SU-DHL-6 (cell line): ENCODE measurements at regions not wholly inside any gene's neighbourhood (a gene's known extent, or its start where the extent isn't known, plus 50 kb on each side); places are given as distances from the start of the nearest gene placed in this dataset.

Experiments
- H2AFZ ChIP-seq: fragments of 200-600 bp; sonication (generic); 2 replicates; pipeline ENCODE4 v1.6.1; 2014; ENCODE audit warnings: low read depth, mild to moderate bottlenecking, moderate library complexity, mixed read lengths, antibody characterized with exemption, low read length; ENCODE audit not compliant: severe bottlenecking
- H3F3A ChIP-seq: fragments of 200-600 bp; shearing (Covaris generic); 2 replicates; pipeline ENCODE4 v1.6.0; 2016; ENCODE audit warnings: antibody characterized with exemption, mild to moderate bottlenecking; ENCODE audit not compliant: insufficient read depth
- H3K27ac ChIP-seq: fragments of 200-600 bp; sonication (generic); 2 replicates; pipeline ENCODE4 v1.5.1; 2016; ENCODE audit warnings: low read depth, mild to moderate bottlenecking, low read length, moderate library complexity, mixed read lengths
- H3K27me3 ChIP-seq: fragments of 200-600 bp; sonication (generic), shearing (Covaris generic); 2 replicates; pipeline ENCODE4 v1.6.0; 2014; ENCODE audit warnings: mild to moderate bottlenecking, low read length
- H3K36me3 ChIP-seq: fragments of 200-600 bp; sonication (generic); 2 replicates; pipeline ENCODE4 v1.6.1; 2014; ENCODE audit warnings: mild to moderate bottlenecking, low read length, mixed read lengths
- H3K4me2 ChIP-seq: fragments of 300-600, 200-600 bp; shearing (Covaris generic), sonication (generic); 2 replicates; pipeline ENCODE4 v1.6.0; 2014; ENCODE audit warnings: low read length, low read depth, mild to moderate bottlenecking; ENCODE audit not compliant: poor library complexity, severe bottlenecking
- H3K4me3 ChIP-seq: fragments of 200-600 bp; sonication (generic); 2 replicates; pipeline ENCODE4 v1.5.1; 2014; ENCODE audit warnings: antibody characterized with exemption, low read length, mild to moderate bottlenecking, mixed read lengths; ENCODE audit not compliant: insufficient read depth, poor library complexity, severe bottlenecking
- H3K79me2 ChIP-seq: fragments of 200-600 bp; sonication (generic); 2 replicates; pipeline ENCODE4 v1.6.1; 2014; ENCODE audit warnings: mild to moderate bottlenecking, low read length, moderate library complexity; ENCODE audit not compliant: insufficient read depth
- H3K9ac ChIP-seq: fragments of 200-600 bp; sonication (generic); 2 replicates; pipeline ENCODE4 v1.7.0; 2014; ENCODE audit warnings: mild to moderate bottlenecking, low read length
- H3K9me2 ChIP-seq: fragments of 200-600 bp; sonication (generic); replicated peaks from 2 replicates; pipeline ENCODE4 v1.6.1; 2014; ENCODE audit warnings: low read length; ENCODE audit not compliant: insufficient read depth
- H3K9me3 ChIP-seq: fragments of 200-600 bp; sonication (generic); 2 replicates; pipeline ENCODE4 v1.6.1; 2014; ENCODE audit warnings: low read length, mixed read lengths; ENCODE audit not compliant: insufficient read depth
- H4K20me1 ChIP-seq: fragments of 200-600 bp; sonication (generic); 2 replicates; pipeline ENCODE4 v1.6.1; 2014; ENCODE audit warnings: low read depth, mild to moderate bottlenecking, antibody characterized with exemption, low read length, moderate library complexity, mixed read lengths
- EZH2phosphoT487 ChIP-seq: fragments of 200-600 bp; sonication (generic), shearing (Covaris generic); conservative IDR thresholded peaks from 2 replicates; pipeline ENCODE4 v1.6.1; 2018; ENCODE audit warnings: mild to moderate bottlenecking, antibody characterized with exemption, low read length, moderate library complexity, mixed read lengths
- TF ChIP-seq, protein P1 (sequence below): fragments of 200-600 bp; sonication (generic); IDR thresholded peaks from one replicate; pipeline ENCODE4 v1.5.1; 2017; ENCODE audit warnings: antibody characterized with exemption, mild to moderate bottlenecking, low read length, moderate library complexity; ENCODE audit not compliant: insufficient read depth, poor library complexity, severe bottlenecking

DNA sequence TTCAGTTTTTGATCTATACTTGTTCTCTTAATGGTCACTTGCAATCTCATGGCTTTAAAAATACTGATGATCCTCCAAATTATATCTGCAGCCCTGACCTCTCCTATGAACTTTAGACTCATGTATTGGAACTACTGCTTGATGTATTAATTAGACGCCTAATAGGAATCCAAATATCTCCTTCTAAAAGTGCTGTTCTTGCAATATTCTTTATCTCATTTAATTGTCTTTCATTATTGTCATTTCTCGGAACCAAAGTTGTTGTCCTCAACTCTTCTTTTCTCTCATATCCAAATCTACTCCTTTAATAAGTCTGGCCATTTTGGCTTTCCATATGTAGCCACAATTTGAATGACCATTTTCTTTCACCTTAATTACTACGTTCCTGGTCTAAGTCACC, 907.6 kb upstream of the SEL1L start:
- H3K4me3 ChIP-seq = no peak overlapping the region
- no peaks in the 10 kb centered on the region for H3K79me2 ChIP-seq
- H3K27me3 ChIP-seq = no peaks in the 10 kb centered on the region
- H3K36me3 ChIP-seq = no peaks in the 10 kb centered on the region
- H4K20me1 ChIP-seq = no peaks in the 10 kb centered on the region
- no peak overlapping the region for H3K4me2 ChIP-seq
- no peaks in the 10 kb centered on the region for H3F3A ChIP-seq
- no peaks in the 10 kb centered on the region for H3K9me3 ChIP-seq
- H3K9ac ChIP-seq = no peak overlapping the region
- H2AFZ ChIP-seq = no peak overlapping the region
- TF ChIP-seq, protein P1, sequence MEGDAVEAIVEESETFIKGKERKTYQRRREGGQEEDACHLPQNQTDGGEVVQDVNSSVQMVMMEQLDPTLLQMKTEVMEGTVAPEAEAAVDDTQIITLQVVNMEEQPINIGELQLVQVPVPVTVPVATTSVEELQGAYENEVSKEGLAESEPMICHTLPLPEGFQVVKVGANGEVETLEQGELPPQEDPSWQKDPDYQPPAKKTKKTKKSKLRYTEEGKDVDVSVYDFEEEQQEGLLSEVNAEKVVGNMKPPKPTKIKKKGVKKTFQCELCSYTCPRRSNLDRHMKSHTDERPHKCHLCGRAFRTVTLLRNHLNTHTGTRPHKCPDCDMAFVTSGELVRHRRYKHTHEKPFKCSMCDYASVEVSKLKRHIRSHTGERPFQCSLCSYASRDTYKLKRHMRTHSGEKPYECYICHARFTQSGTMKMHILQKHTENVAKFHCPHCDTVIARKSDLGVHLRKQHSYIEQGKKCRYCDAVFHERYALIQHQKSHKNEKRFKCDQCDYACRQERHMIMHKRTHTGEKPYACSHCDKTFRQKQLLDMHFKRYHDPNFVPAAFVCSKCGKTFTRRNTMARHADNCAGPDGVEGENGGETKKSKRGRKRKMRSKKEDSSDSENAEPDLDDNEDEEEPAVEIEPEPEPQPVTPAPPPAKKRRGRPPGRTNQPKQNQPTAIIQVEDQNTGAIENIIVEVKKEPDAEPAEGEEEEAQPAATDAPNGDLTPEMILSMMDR = no peak
- no peak for TF ChIP-seq EZH2phosphoT487
- no peaks in the 10 kb centered on the region for H3K9me2 ChIP-seq
- H3K27ac ChIP-seq = no peak overlapping the region

DNA sequence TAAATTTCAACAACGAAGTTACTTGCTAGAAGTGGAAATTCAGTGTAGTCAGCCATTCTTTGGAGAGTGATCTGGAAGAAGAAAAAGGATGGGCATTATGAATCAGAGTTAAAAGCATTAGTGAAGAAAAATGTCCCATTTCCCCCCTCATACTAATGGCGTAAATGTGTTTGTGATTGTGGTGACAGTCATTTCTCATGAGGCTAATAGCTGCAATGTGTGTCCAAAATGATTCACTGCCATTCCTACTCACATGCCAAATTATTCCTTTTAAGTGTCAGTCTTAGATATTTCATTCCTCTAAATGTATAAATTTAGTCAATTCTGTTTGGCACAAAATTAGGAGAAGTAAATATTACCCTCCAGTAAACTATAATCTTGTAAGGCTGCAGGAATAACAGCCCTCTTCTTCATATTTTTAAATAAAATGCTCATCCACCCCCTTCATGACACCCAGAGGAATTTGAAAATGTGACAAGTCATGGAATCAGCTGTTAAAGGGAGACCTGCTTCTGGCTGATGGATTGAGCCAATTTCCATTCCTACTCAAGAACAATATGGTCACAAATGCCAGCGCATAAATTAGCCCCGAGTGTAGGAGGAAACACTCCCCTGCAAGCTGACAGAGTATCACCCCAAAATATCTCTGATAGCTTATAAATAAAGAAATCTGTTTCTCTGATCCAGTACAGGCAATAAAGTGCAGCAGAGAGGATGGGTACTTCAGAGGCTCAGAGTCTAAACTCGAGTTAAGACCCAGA, 912.3 kb upstream of the SEL1L start:
- no peak for TF ChIP-seq EZH2phosphoT487
- TF ChIP-seq, protein P1 = no peak
- no peaks in the 10 kb centered on the region for H3F3A ChIP-seq
- no peak overlapping the region for H2AFZ ChIP-seq
- no peaks in the 10 kb centered on the region for H4K20me1 ChIP-seq
- no peaks in the 10 kb centered on the region for H3K27me3 ChIP-seq
- H3K9me2 ChIP-seq = no peaks in the 10 kb centered on the region
- no peaks in the 10 kb centered on the region for H3K79me2 ChIP-seq
- H3K9ac ChIP-seq = no peak overlapping the region
- no peaks in the 10 kb centered on the region for H3K9me3 ChIP-seq
- no peaks in the 10 kb centered on the region for H3K36me3 ChIP-seq
- no peak overlapping the region for H3K4me2 ChIP-seq
- H3K4me3 ChIP-seq = no peak overlapping the region
- H3K27ac ChIP-seq = no peak overlapping the region

DNA sequence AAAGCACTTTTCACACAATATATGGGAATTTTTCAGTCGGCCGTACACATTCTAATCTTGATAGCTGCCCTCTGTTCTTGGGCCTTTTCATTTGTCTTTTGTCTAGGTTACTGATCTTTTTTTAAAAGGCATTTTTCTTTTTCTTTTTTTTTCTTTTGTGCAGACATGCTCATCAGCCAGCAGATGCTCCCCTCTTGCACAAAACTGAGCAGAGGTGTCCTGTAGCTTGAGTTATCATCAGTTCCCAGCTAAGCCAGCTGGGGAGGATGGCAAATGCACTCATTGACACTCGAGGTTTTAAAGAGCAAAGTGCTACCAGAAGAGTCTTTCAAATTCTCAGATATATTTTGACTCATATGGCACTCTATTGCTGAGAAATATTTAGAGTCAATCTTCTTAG, 913.9 kb upstream of the SEL1L start:
- Histone ChIP-seq H3K9ac (no peak overlapping the region), H3K9me3 (no peaks in the 10 kb centered on the region), H3K9me2 (no peaks in the 10 kb centered on the region)

More for the DNA sequence above, 913.9 kb upstream of the SEL1L start:
- H3F3A ChIP-seq = no peaks in the 10 kb centered on the region
- H3K4me3 ChIP-seq = no peak overlapping the region
- no peaks in the 10 kb centered on the region for H3K36me3 ChIP-seq
- TF ChIP-seq, protein P1 = no peak
- TF ChIP-seq EZH2phosphoT487 = no peak
- H4K20me1 ChIP-seq = no peaks in the 10 kb centered on the region
- no peak overlapping the region for H3K27ac ChIP-seq
- no peaks in the 10 kb centered on the region for H3K79me2 ChIP-seq
- H3K4me2 ChIP-seq = no peak overlapping the region
- no peaks in the 10 kb centered on the region for H3K27me3 ChIP-seq
- no peak overlapping the region for H2AFZ ChIP-seq
